ENCODE measurements at regions not wholly inside any gene's neighbourhood (a gene's known extent, or its start where the extent isn't known, plus 50 kb on each side); places are given as distances from the start of the nearest gene placed in this dataset.

DNA sequence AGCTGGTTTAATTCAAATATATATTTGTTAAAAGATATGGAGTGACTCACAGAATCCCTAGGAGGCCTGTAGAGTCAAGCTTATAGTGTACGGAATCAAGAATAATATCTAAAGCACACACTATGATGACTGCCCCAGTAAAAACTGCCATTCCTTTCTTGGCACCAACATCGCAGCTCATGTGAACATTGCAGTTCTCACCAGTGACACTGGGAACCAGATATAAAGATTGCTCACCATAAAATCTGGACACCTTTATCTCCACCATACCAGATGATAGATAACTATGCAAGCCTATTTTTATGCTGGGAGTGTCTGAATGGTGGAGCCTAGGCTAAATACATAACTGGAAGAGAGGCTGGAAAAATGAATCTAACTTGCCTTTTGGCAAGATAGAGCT lies 463.9 kb upstream of the TBX3 start:
- Histone ChIP-seq H4K20me1 (ENCODE audit: insufficient read depth, low read length) (no peaks in the 10 kb centered on the region), H3K4me1 (ENCODE audit: insufficient read depth, low read length, severe bottlenecking) (no peaks in the 10 kb centered on the region), H3K27ac (ENCODE audit: low read depth, low read length, poor library complexity, severe bottlenecking) (no peak overlapping the region), H3K9ac (ENCODE audit: low read length) (no peak overlapping the region), H3K4me3 (ENCODE audit: low read depth, low read length, poor library complexity, severe bottlenecking) (no peak overlapping the region), H3F3A (ENCODE audit: insufficient read depth, low read length) (no peaks in the 10 kb centered on the region), H2AFZ (ENCODE audit: low read length) (no peak overlapping the region), H3K9me2 (ENCODE audit: low read depth, low read length) (no peaks in the 10 kb centered on the region), H3K9me3 (ENCODE audit: low read length) (no peaks in the 10 kb centered on the region), H3K36me3 (ENCODE audit: insufficient read depth, low read length) (no peaks in the 10 kb centered on the region), H3K27me3 (ENCODE audit: insufficient read depth, low read length) (no peaks in the 10 kb centered on the region), H3K79me2 (ENCODE audit: insufficient read depth, low read length) (no peaks in the 10 kb centered on the region), H3K4me2 (ENCODE audit: low read length) (no peak overlapping the region)
- TF ChIP-seq, protein P1, sequence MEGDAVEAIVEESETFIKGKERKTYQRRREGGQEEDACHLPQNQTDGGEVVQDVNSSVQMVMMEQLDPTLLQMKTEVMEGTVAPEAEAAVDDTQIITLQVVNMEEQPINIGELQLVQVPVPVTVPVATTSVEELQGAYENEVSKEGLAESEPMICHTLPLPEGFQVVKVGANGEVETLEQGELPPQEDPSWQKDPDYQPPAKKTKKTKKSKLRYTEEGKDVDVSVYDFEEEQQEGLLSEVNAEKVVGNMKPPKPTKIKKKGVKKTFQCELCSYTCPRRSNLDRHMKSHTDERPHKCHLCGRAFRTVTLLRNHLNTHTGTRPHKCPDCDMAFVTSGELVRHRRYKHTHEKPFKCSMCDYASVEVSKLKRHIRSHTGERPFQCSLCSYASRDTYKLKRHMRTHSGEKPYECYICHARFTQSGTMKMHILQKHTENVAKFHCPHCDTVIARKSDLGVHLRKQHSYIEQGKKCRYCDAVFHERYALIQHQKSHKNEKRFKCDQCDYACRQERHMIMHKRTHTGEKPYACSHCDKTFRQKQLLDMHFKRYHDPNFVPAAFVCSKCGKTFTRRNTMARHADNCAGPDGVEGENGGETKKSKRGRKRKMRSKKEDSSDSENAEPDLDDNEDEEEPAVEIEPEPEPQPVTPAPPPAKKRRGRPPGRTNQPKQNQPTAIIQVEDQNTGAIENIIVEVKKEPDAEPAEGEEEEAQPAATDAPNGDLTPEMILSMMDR (IDR thresholded peaks at IDR 0.05; ENCODE audit: low read length) = no peak
- TF ChIP-seq EZH2 (IDR thresholded peaks at IDR 0.05; ENCODE audit: borderline replicate concordance, low read length) = no peak

DNA sequence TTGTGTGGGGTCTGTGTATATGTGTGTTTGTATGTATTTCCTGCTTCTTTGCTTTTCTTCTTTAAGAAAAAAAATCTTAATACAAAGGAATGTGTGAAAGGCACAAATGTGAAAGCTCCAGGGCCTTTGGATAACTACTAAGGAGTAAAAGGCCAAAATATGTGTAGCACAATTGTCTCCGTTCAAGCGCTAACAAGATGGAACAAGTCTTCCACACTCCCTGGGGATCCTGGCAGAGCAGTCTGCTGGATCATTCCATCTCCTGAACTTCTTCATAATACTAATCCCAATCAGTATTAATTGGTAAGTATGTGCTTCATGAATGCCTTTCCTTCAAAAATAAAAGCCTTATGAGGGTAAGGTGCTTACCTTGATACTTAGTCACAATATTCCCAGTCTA lies 462.5 kb upstream of the TBX3 start:
- H3K9ac ChIP-seq (ENCODE audit: low read length) = no peak overlapping the region
- H3K27me3 ChIP-seq (ENCODE audit: insufficient read depth, low read length) = no peaks in the 10 kb centered on the region
- no peak overlapping the region for H3K27ac ChIP-seq (ENCODE audit: low read depth, low read length, poor library complexity, severe bottlenecking)
- H3K79me2 ChIP-seq (ENCODE audit: insufficient read depth, low read length) = no peaks in the 10 kb centered on the region
- no peak for TF ChIP-seq EZH2 (IDR thresholded peaks at IDR 0.05; ENCODE audit: borderline replicate concordance, low read length)
- TF ChIP-seq, protein P1 (IDR thresholded peaks at IDR 0.05; ENCODE audit: low read length) = no peak
- H3K4me1 ChIP-seq (ENCODE audit: insufficient read depth, low read length, severe bottlenecking) = no peaks in the 10 kb centered on the region
- H2AFZ ChIP-seq (ENCODE audit: low read length) = no peak overlapping the region
- no peak overlapping the region for H3K4me2 ChIP-seq (ENCODE audit: low read length)
- no peaks in the 10 kb centered on the region for H3K9me3 ChIP-seq (ENCODE audit: low read length)
- H3K36me3 ChIP-seq (ENCODE audit: insufficient read depth, low read length) = no peaks in the 10 kb centered on the region
- H4K20me1 ChIP-seq (ENCODE audit: insufficient read depth, low read length) = no peaks in the 10 kb centered on the region
- H3K4me3 ChIP-seq (ENCODE audit: low read depth, low read length, poor library complexity, severe bottlenecking) = no peak overlapping the region
- no peaks in the 10 kb centered on the region for H3F3A ChIP-seq (ENCODE audit: insufficient read depth, low read length)
- no peaks in the 10 kb centered on the region for H3K9me2 ChIP-seq (ENCODE audit: low read depth, low read length)

DNA sequence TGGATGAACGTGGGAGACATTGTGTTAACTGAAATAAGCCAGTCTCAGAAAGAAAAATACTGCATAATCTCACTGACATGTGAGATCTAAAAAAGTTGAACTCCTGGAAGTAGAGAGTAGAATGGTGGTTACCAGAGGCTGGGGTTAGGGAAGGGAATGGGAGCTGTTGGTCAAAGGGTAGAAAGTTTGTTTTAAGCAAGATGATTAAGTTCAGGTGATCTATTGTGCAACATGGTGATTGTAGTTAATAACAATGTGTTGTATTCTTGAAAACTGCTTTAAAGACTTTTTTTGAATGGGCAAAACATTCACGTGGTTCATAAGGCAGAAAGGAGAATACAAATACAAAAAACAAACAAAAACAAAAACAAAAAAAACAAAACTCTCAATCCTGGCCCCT lies 460.4 kb upstream of the TBX3 start:
- no peak overlapping the region for H3K9ac ChIP-seq (ENCODE audit: low read length)
- no peaks in the 10 kb centered on the region for H4K20me1 ChIP-seq (ENCODE audit: insufficient read depth, low read length)
- H3K79me2 ChIP-seq (ENCODE audit: insufficient read depth, low read length) = no peaks in the 10 kb centered on the region
- H3K36me3 ChIP-seq (ENCODE audit: insufficient read depth, low read length) = no peaks in the 10 kb centered on the region
- H3K9me3 ChIP-seq (ENCODE audit: low read length) = no peaks in the 10 kb centered on the region
- no peaks in the 10 kb centered on the region for H3K27me3 ChIP-seq (ENCODE audit: insufficient read depth, low read length)
- TF ChIP-seq, protein P1 (IDR thresholded peaks at IDR 0.05; ENCODE audit: low read length) = no peak
- no peak for TF ChIP-seq EZH2 (IDR thresholded peaks at IDR 0.05; ENCODE audit: borderline replicate concordance, low read length)
- no peak overlapping the region for H3K27ac ChIP-seq (ENCODE audit: low read depth, low read length, poor library complexity, severe bottlenecking)
- no peak overlapping the region for H3K4me2 ChIP-seq (ENCODE audit: low read length)
- H3K4me1 ChIP-seq (ENCODE audit: insufficient read depth, low read length, severe bottlenecking) = no peaks in the 10 kb centered on the region
- H2AFZ ChIP-seq (ENCODE audit: low read length) = no peak overlapping the region
- no peaks in the 10 kb centered on the region for H3F3A ChIP-seq (ENCODE audit: insufficient read depth, low read length)
- H3K4me3 ChIP-seq (ENCODE audit: low read depth, low read length, poor library complexity, severe bottlenecking) = no peak overlapping the region
- no peaks in the 10 kb centered on the region for H3K9me2 ChIP-seq (ENCODE audit: low read depth, low read length)

Data from OCI-LY1 (cell line).